GM23248 (cell line): ENCODE measurements at regions not wholly inside any gene's neighbourhood (a gene's known extent, or its start where the extent isn't known, plus 50 kb on each side); places are given as distances from the start of the nearest gene placed in this dataset.

Source experiments
- EZH2 ChIP-seq: fragments of 200-600 bp; sonication (generic); IDR thresholded peaks from 2 replicates; pipeline ENCODE4 v1.6.1; 2018; ENCODE audit warnings: antibody characterized with exemption, mild to moderate bottlenecking; ENCODE audit not compliant: insufficient read depth, poor library complexity, severe bottlenecking
- EZH2phosphoT487 ChIP-seq: fragments of 200-600 bp; sonication (generic); IDR thresholded peaks from 2 replicates; pipeline ENCODE4 v1.6.1; 2018; ENCODE audit warnings: antibody characterized with exemption, moderate library complexity, mild to moderate bottlenecking, low read depth; ENCODE audit not compliant: insufficient read depth

GRCh38 chr4:64705989-64706388, 296.7 kb upstream of the TECRL start:
- TF ChIP-seq EZH2phosphoT487 (no peak), EZH2 (no peak)
